ENCODE measurements at regions not wholly inside any gene's neighbourhood (a gene's known extent, or its start where the extent isn't known, plus 50 kb on each side); places are given as distances from the start of the nearest gene placed in this dataset.

DNA sequence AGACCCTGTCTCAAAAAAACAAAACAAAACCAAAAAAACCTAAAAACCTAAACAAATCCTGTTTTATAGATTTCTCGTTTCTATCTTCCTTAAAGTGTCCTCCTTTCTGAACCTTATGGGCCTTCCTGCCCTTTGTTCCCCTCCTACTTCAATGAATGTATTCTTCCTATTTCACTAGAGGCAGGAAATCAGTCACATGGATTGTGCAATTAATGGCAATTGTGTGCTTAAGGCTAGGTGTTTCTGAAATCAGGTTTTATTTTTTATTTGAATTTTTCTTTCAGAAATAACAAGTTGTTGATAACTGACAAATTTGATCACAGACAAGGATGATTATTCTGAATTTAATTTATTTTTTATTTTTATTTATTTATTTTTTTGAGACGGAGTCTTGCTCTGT is 220.6 kb upstream of the SEMA6A start:
- TF ChIP-seq POLR2AphosphoS5 (IDR thresholded peaks at IDR 0.05; ENCODE audit: insufficient read depth, low read depth, low read length) = no peak
- no peak for TF ChIP-seq CTCF (IDR thresholded peaks at IDR 0.05; ENCODE audit: extremely low read depth in 1 of 2, insufficient read depth in 1 of 2, low read depth in 1 of 2, low read length in 2 of 2)
